ENCODE measurements at regions not wholly inside any gene's neighbourhood (a gene's known extent, or its start where the extent isn't known, plus 50 kb on each side); places are given as distances from the start of the nearest gene placed in this dataset.

DNA sequence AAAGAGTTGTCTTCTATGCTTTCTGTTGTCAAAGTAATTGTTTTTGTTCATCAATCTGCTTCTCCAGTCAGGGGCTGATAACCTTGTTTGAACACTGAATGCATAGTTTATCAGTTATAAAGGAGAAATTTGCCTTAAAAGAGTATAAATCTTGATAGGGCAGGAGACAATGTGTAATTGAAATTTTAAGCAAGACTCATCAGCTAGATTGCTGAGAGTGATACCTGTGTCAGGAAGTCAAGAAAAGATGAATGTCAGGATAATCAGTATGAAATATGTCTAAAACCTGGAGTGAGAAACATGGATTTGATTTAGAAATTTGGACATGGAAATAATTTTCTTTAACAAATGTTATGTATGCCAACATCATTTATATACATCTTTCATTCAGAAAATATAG, 1258.1 kb downstream of the EFNA5 start:
- H3K4me2 ChIP-seq (ENCODE audit: control insufficient read depth, extremely low read depth, insufficient read depth, low read depth, low read length): no peak overlapping the region
- H3K27ac ChIP-seq (ENCODE audit: control insufficient read depth, insufficient read depth, low read length): no peak overlapping the region
- no peak overlapping the region for H3K4me3 ChIP-seq (ENCODE audit: control insufficient read depth in 2 of 3, extremely low read depth in 1 of 3, insufficient read depth in 2 of 3, low read depth in 1 of 3, low read length in 3 of 3)
- no peak overlapping the region for H2AFZ ChIP-seq (ENCODE audit: control insufficient read depth, low read length)
- no peaks in the 10 kb centered on the region for H4K20me1 ChIP-seq (ENCODE audit: control insufficient read depth, extremely low read depth, insufficient read depth, low read length)
- H3K9ac ChIP-seq (ENCODE audit: control insufficient read depth, extremely low read depth, insufficient read depth, low read length): no peak overlapping the region
- H3K79me2 ChIP-seq (ENCODE audit: control insufficient read depth, insufficient read depth, low read length): no peaks in the 10 kb centered on the region
- no peaks in the 10 kb centered on the region for H3K27me3 ChIP-seq (ENCODE audit: control insufficient read depth, extremely low read depth, insufficient read depth, low read length)
- H3K36me3 ChIP-seq (ENCODE audit: control insufficient read depth in 2 of 2, extremely low read depth in 1 of 2, insufficient read depth in 2 of 2, low read length in 2 of 2): no peaks in the 10 kb centered on the region
- no peaks in the 10 kb centered on the region for H3K9me3 ChIP-seq (ENCODE audit: control insufficient read depth, low read depth, low read length)
- dilution Hi-C loops (cut with MboI; ENCODE audit: extremely low pct_ligation_motif_present, low sequenced_read_pairs): no loop called here
- no peak for TF ChIP-seq EZH2 (IDR thresholded peaks at IDR 0.05; ENCODE audit: low read length)
- DNase-seq (ENCODE audit: low read depth, low spot score) (no peak), FAIRE-seq (no peak)
- no peaks in the 10 kb centered on the region for H3K4me1 ChIP-seq (ENCODE audit: control insufficient read depth, extremely low read depth, insufficient read depth, low read length)
- H3K9me1 ChIP-seq (ENCODE audit: control insufficient read depth, extremely low read depth, insufficient read depth, low read length): no peaks in the 10 kb centered on the region

DNA sequence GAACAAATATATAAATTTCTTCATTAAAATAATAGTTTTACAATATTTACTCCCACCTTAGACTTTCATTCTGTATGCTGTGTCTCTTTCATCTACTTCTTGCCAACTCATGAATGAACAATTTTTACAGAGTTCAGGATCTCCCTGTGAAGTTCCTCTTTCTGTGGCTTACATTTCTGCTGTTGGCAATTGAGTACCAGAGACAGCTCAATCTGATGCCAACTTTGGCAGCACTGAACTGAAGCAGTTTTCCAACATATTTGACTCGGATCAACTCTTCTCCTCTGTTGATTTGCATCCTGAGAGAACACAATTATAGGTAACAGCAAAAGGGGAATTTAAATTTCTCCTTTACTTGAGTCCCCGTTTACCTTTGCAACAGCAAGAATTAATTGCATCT, 1262.2 kb downstream of the EFNA5 start:
- dilution Hi-C loops (cut with MboI; ENCODE audit: extremely low pct_ligation_motif_present, low sequenced_read_pairs): no loop called here
- no peaks in the 10 kb centered on the region for H3K79me2 ChIP-seq (ENCODE audit: control insufficient read depth, insufficient read depth, low read length)
- no peak for FAIRE-seq
- H3K27ac ChIP-seq (ENCODE audit: control insufficient read depth, insufficient read depth, low read length): no peak overlapping the region
- H3K36me3 ChIP-seq (ENCODE audit: control insufficient read depth in 2 of 2, extremely low read depth in 1 of 2, insufficient read depth in 2 of 2, low read length in 2 of 2): no peaks in the 10 kb centered on the region
- no peak for DNase-seq (ENCODE audit: low read depth, low spot score)
- H3K27me3 ChIP-seq (ENCODE audit: control insufficient read depth, extremely low read depth, insufficient read depth, low read length): no peaks in the 10 kb centered on the region
- no peaks in the 10 kb centered on the region for H3K9me3 ChIP-seq (ENCODE audit: control insufficient read depth, low read depth, low read length)
- no peaks in the 10 kb centered on the region for H3K4me1 ChIP-seq (ENCODE audit: control insufficient read depth, extremely low read depth, insufficient read depth, low read length)
- no peak overlapping the region for H3K4me2 ChIP-seq (ENCODE audit: control insufficient read depth, extremely low read depth, insufficient read depth, low read depth, low read length)
- H4K20me1 ChIP-seq (ENCODE audit: control insufficient read depth, extremely low read depth, insufficient read depth, low read length): no peaks in the 10 kb centered on the region
- no peaks in the 10 kb centered on the region for H3K9me1 ChIP-seq (ENCODE audit: control insufficient read depth, extremely low read depth, insufficient read depth, low read length)
- no peak overlapping the region for H3K4me3 ChIP-seq (ENCODE audit: control insufficient read depth in 2 of 3, extremely low read depth in 1 of 3, insufficient read depth in 2 of 3, low read depth in 1 of 3, low read length in 3 of 3)
- no peak overlapping the region for H3K9ac ChIP-seq (ENCODE audit: control insufficient read depth, extremely low read depth, insufficient read depth, low read length)
- TF ChIP-seq EZH2 (IDR thresholded peaks at IDR 0.05; ENCODE audit: low read length) (no peak), CTCF (optimal IDR thresholded peaks at IDR 0.05 in 1 of 3, IDR thresholded peaks at IDR 0.05 in 1 of 3, conservative IDR thresholded peaks at IDR 0.05 in 1 of 3; ENCODE audit: extremely low read depth in 1 of 3, insufficient read depth in 2 of 3, low read length in 3 of 3) (no peak)
- H2AFZ ChIP-seq (ENCODE audit: control insufficient read depth, low read length): no peak overlapping the region

DNA sequence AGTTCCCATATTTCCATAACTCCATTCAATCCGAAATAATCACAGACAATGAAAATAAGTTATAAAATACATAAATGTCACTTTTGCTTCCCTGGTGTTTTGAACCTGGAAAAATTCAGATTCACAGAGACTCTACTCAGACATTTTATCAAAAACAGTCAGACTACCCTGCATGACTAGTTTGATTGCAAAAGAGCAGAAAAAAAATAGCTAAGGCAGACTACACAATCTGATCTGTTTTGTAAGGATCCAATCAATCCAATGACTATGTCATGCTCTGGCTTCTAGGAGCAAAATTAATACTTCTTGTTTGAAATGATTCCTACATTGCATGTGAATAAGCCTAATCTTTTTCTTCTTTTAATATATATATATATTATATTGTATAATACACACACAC, 1262.6 kb downstream of the EFNA5 start:
- H4K20me1 ChIP-seq (ENCODE audit: control insufficient read depth, extremely low read depth, insufficient read depth, low read length): no peaks in the 10 kb centered on the region
- H3K9me1 ChIP-seq (ENCODE audit: control insufficient read depth, extremely low read depth, insufficient read depth, low read length): no peaks in the 10 kb centered on the region
- no peak overlapping the region for H2AFZ ChIP-seq (ENCODE audit: control insufficient read depth, low read length)
- no peak overlapping the region for H3K4me2 ChIP-seq (ENCODE audit: control insufficient read depth, extremely low read depth, insufficient read depth, low read depth, low read length)
- dilution Hi-C loops (cut with MboI; ENCODE audit: extremely low pct_ligation_motif_present, low sequenced_read_pairs): no loop called here
- TF ChIP-seq EZH2 (IDR thresholded peaks at IDR 0.05; ENCODE audit: low read length) (no peak), CTCF (optimal IDR thresholded peaks at IDR 0.05 in 1 of 3, IDR thresholded peaks at IDR 0.05 in 1 of 3, conservative IDR thresholded peaks at IDR 0.05 in 1 of 3; ENCODE audit: extremely low read depth in 1 of 3, insufficient read depth in 2 of 3, low read length in 3 of 3) (no peak)
- H3K27ac ChIP-seq (ENCODE audit: control insufficient read depth, insufficient read depth, low read length): no peak overlapping the region
- H3K4me1 ChIP-seq (ENCODE audit: control insufficient read depth, extremely low read depth, insufficient read depth, low read length): no peaks in the 10 kb centered on the region
- DNase-seq (ENCODE audit: low read depth, low spot score) (no peak), FAIRE-seq (no peak)
- no peaks in the 10 kb centered on the region for H3K79me2 ChIP-seq (ENCODE audit: control insufficient read depth, insufficient read depth, low read length)
- no peaks in the 10 kb centered on the region for H3K36me3 ChIP-seq (ENCODE audit: control insufficient read depth in 2 of 2, extremely low read depth in 1 of 2, insufficient read depth in 2 of 2, low read length in 2 of 2)
- no peak overlapping the region for H3K9ac ChIP-seq (ENCODE audit: control insufficient read depth, extremely low read depth, insufficient read depth, low read length)
- H3K4me3 ChIP-seq (ENCODE audit: control insufficient read depth in 2 of 3, extremely low read depth in 1 of 3, insufficient read depth in 2 of 3, low read depth in 1 of 3, low read length in 3 of 3): no peak overlapping the region
- no peaks in the 10 kb centered on the region for H3K9me3 ChIP-seq (ENCODE audit: control insufficient read depth, low read depth, low read length)
- no peaks in the 10 kb centered on the region for H3K27me3 ChIP-seq (ENCODE audit: control insufficient read depth, extremely low read depth, insufficient read depth, low read length)
